ENCODE measurements at regions not wholly inside any gene's neighbourhood (a gene's known extent, or its start where the extent isn't known, plus 50 kb on each side); places are given as distances from the start of the nearest gene placed in this dataset.
"Not testable (repeated sequence)": the region's sequence is repeated elsewhere in the genome, so short reads cannot be mapped to it uniquely, and the experiment has no call there.

DNA sequence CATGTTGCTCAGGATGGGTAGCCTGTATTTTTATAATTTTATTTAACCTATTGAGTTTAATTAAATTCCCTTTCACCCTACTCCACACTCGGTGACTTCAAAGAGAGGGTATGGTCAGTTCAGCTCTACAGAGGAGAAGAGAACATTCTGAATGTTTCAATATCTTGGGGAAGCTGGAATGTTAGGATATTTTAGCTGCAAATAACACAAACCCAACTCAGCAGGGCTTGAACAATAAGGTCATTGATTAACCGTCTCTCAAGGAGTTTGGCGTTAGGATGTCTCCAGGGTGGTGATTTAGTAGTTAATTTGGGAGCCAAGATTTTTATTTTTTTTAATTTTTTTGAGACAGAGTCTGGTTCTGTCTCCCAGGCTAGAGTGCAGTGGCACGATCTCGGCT is 143.6 kb upstream of the SALL4 start:
- Histone ChIP-seq H3K27ac (no peak overlapping the region), H3K4me1 (replicated peaks) (no peaks in the 10 kb centered on the region), H3K27me3 (replicated peaks; ENCODE audit: insufficient read depth) (no peaks in the 10 kb centered on the region), H3K9me3 (no peaks in the 10 kb centered on the region), H3K36me3 (no peaks in the 10 kb centered on the region), H3K4me3 (no peak overlapping the region)
- intact Hi-C loops (cut with DNase I): no loop called here
- TF ChIP-seq, protein P1, sequence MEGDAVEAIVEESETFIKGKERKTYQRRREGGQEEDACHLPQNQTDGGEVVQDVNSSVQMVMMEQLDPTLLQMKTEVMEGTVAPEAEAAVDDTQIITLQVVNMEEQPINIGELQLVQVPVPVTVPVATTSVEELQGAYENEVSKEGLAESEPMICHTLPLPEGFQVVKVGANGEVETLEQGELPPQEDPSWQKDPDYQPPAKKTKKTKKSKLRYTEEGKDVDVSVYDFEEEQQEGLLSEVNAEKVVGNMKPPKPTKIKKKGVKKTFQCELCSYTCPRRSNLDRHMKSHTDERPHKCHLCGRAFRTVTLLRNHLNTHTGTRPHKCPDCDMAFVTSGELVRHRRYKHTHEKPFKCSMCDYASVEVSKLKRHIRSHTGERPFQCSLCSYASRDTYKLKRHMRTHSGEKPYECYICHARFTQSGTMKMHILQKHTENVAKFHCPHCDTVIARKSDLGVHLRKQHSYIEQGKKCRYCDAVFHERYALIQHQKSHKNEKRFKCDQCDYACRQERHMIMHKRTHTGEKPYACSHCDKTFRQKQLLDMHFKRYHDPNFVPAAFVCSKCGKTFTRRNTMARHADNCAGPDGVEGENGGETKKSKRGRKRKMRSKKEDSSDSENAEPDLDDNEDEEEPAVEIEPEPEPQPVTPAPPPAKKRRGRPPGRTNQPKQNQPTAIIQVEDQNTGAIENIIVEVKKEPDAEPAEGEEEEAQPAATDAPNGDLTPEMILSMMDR (IDR thresholded peaks at IDR 0.05): no peak
- TF ChIP-seq POLR2A (IDR thresholded peaks at IDR 0.05) (no peak), POLR2AphosphoS5 (IDR thresholded peaks at IDR 0.05) (no peak)
- no peak for DNase-seq (ENCODE audit: low spot score)
- 90% methylated on average over 5 of the region's 5 CpGs for WGBS

DNA sequence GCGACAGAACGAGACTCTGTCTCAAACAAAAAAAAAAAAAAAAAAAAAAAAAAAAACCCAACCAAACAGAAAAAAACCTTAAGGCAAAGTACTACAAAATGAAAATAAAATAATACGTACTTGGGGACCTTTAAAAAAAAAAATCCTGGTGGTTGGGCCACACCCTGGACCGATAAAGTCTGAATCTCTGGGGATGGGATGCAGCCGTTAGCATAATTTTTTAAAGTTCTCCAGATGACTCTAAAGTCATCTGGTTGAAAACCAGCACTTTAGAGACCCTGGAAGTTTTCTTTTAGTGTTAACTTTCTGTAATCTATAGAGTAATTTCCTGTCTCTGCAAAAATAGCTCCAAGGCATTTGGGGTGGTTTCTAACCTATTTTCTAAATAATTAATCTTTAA is 142.9 kb upstream of the SALL4 start:
- Histone ChIP-seq H3K4me1 (replicated peaks) (no peaks in the 10 kb centered on the region), H3K27me3 (replicated peaks; ENCODE audit: insufficient read depth) (no peaks in the 10 kb centered on the region), H3K4me3 (no peak overlapping the region), H3K9me3 (no peaks in the 10 kb centered on the region), H3K36me3 (no peaks in the 10 kb centered on the region), H3K27ac (no peak overlapping the region)
- no peak for DNase-seq (ENCODE audit: low spot score)
- 88% methylated on average over 5 of the region's 5 CpGs for WGBS
- no peak for TF ChIP-seq POLR2AphosphoS5 (IDR thresholded peaks at IDR 0.05)
- no peak for TF ChIP-seq POLR2A (IDR thresholded peaks at IDR 0.05)
- TF ChIP-seq, protein P1 (IDR thresholded peaks at IDR 0.05): no peak
- intact Hi-C loops (cut with DNase I): no loop called here

DNA sequence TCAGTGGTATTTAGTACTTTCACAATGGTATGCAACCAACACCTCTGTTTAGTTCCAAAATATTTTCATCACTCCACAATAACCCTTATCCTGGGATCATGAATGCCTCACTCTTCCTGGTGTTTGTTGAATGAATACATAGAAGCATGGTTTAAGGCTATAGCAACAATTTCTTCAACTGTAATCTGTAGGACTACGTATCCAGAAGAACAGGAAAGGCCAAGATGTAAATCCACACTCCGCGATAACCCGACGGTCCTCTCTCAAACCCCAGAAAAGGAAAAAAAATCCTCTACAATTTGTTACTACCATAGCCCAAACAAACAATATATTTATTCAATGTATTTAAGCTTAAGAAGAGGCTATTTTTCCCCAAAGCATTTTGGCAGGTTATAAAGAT is 141.4 kb upstream of the SALL4 start:
- intact Hi-C loops (cut with DNase I): no loop called here

DNA sequence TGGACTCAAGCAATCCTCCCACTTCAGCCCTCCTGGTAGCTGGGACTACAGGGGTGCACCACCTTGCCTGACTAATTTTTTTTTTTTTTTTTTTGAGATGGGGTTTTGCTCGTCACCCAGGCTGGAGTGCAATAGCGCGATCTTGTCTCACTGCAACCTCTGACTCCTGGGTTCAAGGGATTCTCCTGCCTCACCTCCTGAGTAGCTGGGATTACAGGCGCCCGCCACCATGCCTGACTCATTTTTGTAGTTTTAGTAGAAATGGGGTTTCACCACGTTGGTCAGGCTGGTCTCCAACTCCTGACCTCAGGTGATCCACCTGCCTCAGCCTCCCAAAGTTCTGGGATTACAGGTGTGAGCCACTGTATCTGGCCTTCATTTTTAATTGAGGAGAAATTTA is 141.0 kb upstream of the SALL4 start:
- H3K4me3 ChIP-seq; H3K27ac ChIP-seq; intact Hi-C loops (cut with DNase I); H3K4me1 ChIP-seq (replicated peaks); H3K27me3 ChIP-seq (replicated peaks; ENCODE audit: insufficient read depth); H3K9me3 ChIP-seq; DNase-seq (ENCODE audit: low spot score); H3K36me3 ChIP-seq: not testable (repeated sequence)
- WGBS: 97% methylated on average over 6 of the region's 6 CpGs

More for the DNA sequence above, 141.4 kb upstream of the SALL4 start:
- TF ChIP-seq, protein P1 (IDR thresholded peaks at IDR 0.05): no peak
- TF ChIP-seq POLR2A (IDR thresholded peaks at IDR 0.05) (no peak), POLR2AphosphoS5 (IDR thresholded peaks at IDR 0.05) (no peak)
- no peaks in the 10 kb centered on the region for H3K4me1 ChIP-seq (replicated peaks)
- H3K27ac ChIP-seq: no peak overlapping the region
- H3K9me3 ChIP-seq: no peaks in the 10 kb centered on the region
- no peak overlapping the region for H3K4me3 ChIP-seq
- no peak for DNase-seq (ENCODE audit: low spot score)
- no peaks in the 10 kb centered on the region for H3K27me3 ChIP-seq (replicated peaks; ENCODE audit: insufficient read depth)
- H3K36me3 ChIP-seq: no peaks in the 10 kb centered on the region
- WGBS: 96% methylated on average over 5 of the region's 5 CpGs

DNA sequence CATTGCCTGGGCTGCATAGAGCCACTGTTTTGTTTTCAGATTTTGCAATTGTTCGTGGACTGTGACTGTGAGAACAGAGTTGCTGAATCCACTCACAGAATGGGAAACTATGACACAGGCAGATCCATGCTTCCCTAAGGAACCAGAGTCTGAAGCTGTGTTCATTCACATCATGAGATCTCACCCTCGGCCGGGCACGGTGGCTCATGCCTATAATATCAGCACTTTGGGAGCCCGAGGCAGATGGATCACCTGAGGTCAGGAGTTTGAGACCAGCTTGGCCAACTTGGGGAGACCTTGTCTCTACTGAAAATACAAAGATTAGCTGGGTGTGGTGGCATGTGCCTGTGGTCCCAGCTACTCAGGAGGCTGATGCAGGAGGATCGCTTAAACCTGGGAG is 139.2 kb upstream of the SALL4 start:
- DNase-seq (ENCODE audit: low spot score): no peak
- no peaks in the 10 kb centered on the region for H3K36me3 ChIP-seq
- H3K9me3 ChIP-seq: no peaks in the 10 kb centered on the region
- no peaks in the 10 kb centered on the region for H3K27me3 ChIP-seq (replicated peaks; ENCODE audit: insufficient read depth)
- whole genome bisulfite sequencing: 89% methylated on average over 5 of the region's 6 CpGs
- TF ChIP-seq, protein P1 (IDR thresholded peaks at IDR 0.05): no peak
- no peak for TF ChIP-seq POLR2AphosphoS5 (IDR thresholded peaks at IDR 0.05)
- intact Hi-C loops (cut with DNase I): no loop called here
- no peak overlapping the region for H3K27ac ChIP-seq
- no peaks in the 10 kb centered on the region for H3K4me1 ChIP-seq (replicated peaks)
- H3K4me3 ChIP-seq: no peak overlapping the region

DNA sequence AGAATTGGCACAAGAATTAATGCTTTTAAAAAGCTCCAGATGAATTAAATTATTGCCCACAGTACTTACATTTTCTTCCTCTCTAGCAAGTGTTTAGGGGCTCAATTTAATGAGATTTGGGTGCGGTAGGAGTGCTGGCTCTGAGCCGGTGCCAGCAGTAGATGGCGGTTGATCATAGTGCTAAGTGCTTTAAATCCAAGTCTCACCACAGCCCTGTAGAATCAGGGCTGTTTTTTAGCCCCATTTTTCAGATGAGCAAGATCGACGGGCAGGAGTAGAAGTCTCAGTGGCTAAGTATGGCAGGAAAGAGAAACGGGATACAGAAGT is 136.9 kb upstream of the SALL4 start:
- H3K36me3 ChIP-seq: no peaks in the 10 kb centered on the region

More for the DNA sequence above, 136.9 kb upstream of the SALL4 start:
- DNase-seq (ENCODE audit: low spot score): no peak
- intact Hi-C loops (cut with DNase I): no loop called here
- no peak overlapping the region for H3K27ac ChIP-seq
- no peaks in the 10 kb centered on the region for H3K9me3 ChIP-seq
- WGBS: 74% methylated on average over 6 of the region's 6 CpGs
- no peaks in the 10 kb centered on the region for H3K27me3 ChIP-seq (replicated peaks; ENCODE audit: insufficient read depth)
- no peak for TF ChIP-seq POLR2AphosphoS5 (IDR thresholded peaks at IDR 0.05)
- TF ChIP-seq POLR2A (IDR thresholded peaks at IDR 0.05): no peak
- TF ChIP-seq, protein P1 (IDR thresholded peaks at IDR 0.05): no peak
- no peaks in the 10 kb centered on the region for H3K4me1 ChIP-seq (replicated peaks)
- no peak overlapping the region for H3K4me3 ChIP-seq
